HEK293 (cell line): ENCODE measurements at regions not wholly inside any gene's neighbourhood (a gene's known extent, or its start where the extent isn't known, plus 50 kb on each side); places are given as distances from the start of the nearest gene placed in this dataset.

ENCODE experiments used
- CTCF ChIA-PET: fragments of 350-600 bp; formaldehyde crosslinking; extraction: SDS; loops from one replicate; lab custom pipeline; 2021; ENCODE audit warnings: antibody characterized with exemption; lab: Yijun Ruan, JAX
- POLR2A ChIA-PET: fragments of 300-600 bp; formaldehyde crosslinking; extraction: SDS; loops from one replicate; lab custom pipeline; 2020; ENCODE audit warnings: antibody characterized with exemption, inconsistent platforms; lab: Yijun Ruan, JAX
- H3K27ac ChIP-seq: fragments of 200-500 bp; sonication (Bioruptor generic); 2 replicates; pipeline ENCODE4 v1.5.1; 2014; ENCODE audit warnings: low read depth, low read length, control low read depth, inconsistent platforms; ENCODE audit errors: extremely low read depth
- H3K36me3 ChIP-seq, 2 experiments: fragments of 200-500 bp in 1 of 2; sonication (Bioruptor generic) in 1 of 2; 1 replicate in 1 of 2; 2 replicates in 1 of 2; pipeline ENCODE4 v1.5.1; 2014 to 2017; ENCODE audit warnings: inconsistent platforms in 2 of 2, low read length in 2 of 2; ENCODE audit not compliant: control insufficient read depth in 2 of 2, insufficient read depth in 1 of 2
- H3K4me1 ChIP-seq: fragments of 200-500 bp; sonication (Bioruptor generic); 2 replicates; pipeline ENCODE4 v1.5.1; 2014; ENCODE audit warnings: mild to moderate bottlenecking, low read length, inconsistent platforms; ENCODE audit not compliant: control insufficient read depth, insufficient read depth
- H3K4me3 ChIP-seq: 2 replicates; pipeline ENCODE4 v1.5.1; 2011; ENCODE audit warnings: low read depth, mild to moderate bottlenecking, control low read depth, low read length, moderate library complexity
- H3K9me3 ChIP-seq: fragments of 200-500 bp; sonication (Bioruptor generic); 2 replicates; pipeline ENCODE4 v1.5.1; 2014; ENCODE audit warnings: low read depth, low read length, inconsistent platforms; ENCODE audit not compliant: control insufficient read depth, insufficient read depth
- ATF2 ChIP-seq: fragments of 450-650 bp; formaldehyde crosslinking; IDR thresholded peaks from 2 replicates; pipeline ENCODE4 v1.5.1; 2016; ENCODE audit warnings: missing biosample characterization, missing genetic modification characterization, low read depth
- FEZF1 ChIP-seq: fragments of 450-650 bp; formaldehyde crosslinking; IDR thresholded peaks from 2 replicates; pipeline ENCODE4 v1.5.1; 2016; ENCODE audit warnings: missing biosample characterization, missing genetic modification characterization
- MEIS1 ChIP-seq: sonication (generic); formaldehyde crosslinking; IDR thresholded peaks from 2 replicates; pipeline ENCODE4 v1.8.1; 2022; ENCODE audit warnings: missing genetic modification reagents, mild to moderate bottlenecking, borderline replicate concordance
- PBX3 ChIP-seq: sonication (generic); formaldehyde crosslinking; IDR thresholded peaks from 2 replicates; pipeline ENCODE4 v1.8.1; 2022; ENCODE audit warnings: mild to moderate bottlenecking, moderate library complexity, missing genetic modification reagents
- SALL2 ChIP-seq: fragments of 450-650 bp; formaldehyde crosslinking; IDR thresholded peaks from 2 replicates; pipeline ENCODE4 v1.5.0; 2017; ENCODE audit warnings: missing biosample characterization, mild to moderate bottlenecking, missing genetic modification characterization, borderline replicate concordance
- SETDB1 ChIP-seq: IDR thresholded peaks from one replicate; pipeline ENCODE4 v1.6.1; 2017; ENCODE audit warnings: mild to moderate bottlenecking, low read length, moderate library complexity, mixed read lengths; ENCODE audit not compliant: insufficient read length
- ZBTB21 ChIP-seq: fragments of 450-650 bp; formaldehyde crosslinking; IDR thresholded peaks from 2 replicates; pipeline ENCODE4 v1.5.1; 2017; ENCODE audit warnings: missing biosample characterization, missing genetic modification characterization
- ZBTB7A ChIP-seq: fragments of 450-650 bp; formaldehyde crosslinking; IDR thresholded peaks from 2 replicates; pipeline ENCODE4 v1.5.1; 2016; ENCODE audit warnings: low read depth, missing biosample characterization, missing genetic modification characterization
- ZNF112 ChIP-seq: fragments of 450-650 bp; formaldehyde crosslinking; IDR thresholded peaks from 2 replicates; pipeline ENCODE4 v1.5.0; 2017; ENCODE audit warnings: missing biosample characterization, missing genetic modification characterization
- ZNF248 ChIP-seq: fragments of 450-650 bp; formaldehyde crosslinking; IDR thresholded peaks from 2 replicates; pipeline ENCODE4 v1.5.1; 2017; ENCODE audit warnings: missing biosample characterization, missing genetic modification characterization
- ZNF302 ChIP-seq: fragments of 450-650 bp; formaldehyde crosslinking; IDR thresholded peaks from 2 replicates; pipeline ENCODE4 v1.5.1; 2016; ENCODE audit warnings: missing biosample characterization, missing genetic modification characterization, low read depth
- ZNF391 ChIP-seq: fragments of 450-650 bp; formaldehyde crosslinking; IDR thresholded peaks from 2 replicates; pipeline ENCODE4 v1.5.1; 2016; ENCODE audit warnings: low read depth, missing biosample characterization, missing genetic modification characterization, borderline replicate concordance
- ZNF449 ChIP-seq: fragments of 450-650 bp; formaldehyde crosslinking; IDR thresholded peaks from 2 replicates; pipeline ENCODE4 v1.5.1; 2017; ENCODE audit warnings: missing biosample characterization, mild to moderate bottlenecking, missing genetic modification characterization, moderate library complexity
- ZNF48 ChIP-seq: fragments of 450-650 bp; formaldehyde crosslinking; IDR thresholded peaks from 2 replicates; pipeline ENCODE4 v1.5.1; 2016; ENCODE audit warnings: missing biosample characterization, missing genetic modification characterization
- ZNF610 ChIP-seq: fragments of 450-650 bp; formaldehyde crosslinking; IDR thresholded peaks from 2 replicates; pipeline ENCODE4 v1.5.1; 2016; ENCODE audit warnings: missing biosample characterization, missing genetic modification characterization, borderline replicate concordance
- ZNF707 ChIP-seq: fragments of 450-650 bp; formaldehyde crosslinking; IDR thresholded peaks from 2 replicates; pipeline ENCODE4 v1.5.1; 2016; ENCODE audit warnings: missing biosample characterization, missing genetic modification characterization
- ZNF747 ChIP-seq: fragments of 450-650 bp; formaldehyde crosslinking; IDR thresholded peaks from 2 replicates; pipeline ENCODE4 v1.5.1; 2016; ENCODE audit warnings: missing biosample characterization, missing genetic modification characterization
- TF ChIP-seq, protein P1 (sequence below): fragments of 450-650 bp; formaldehyde crosslinking; IDR thresholded peaks from 2 replicates; pipeline ENCODE4 v1.5.1; 2016; ENCODE audit warnings: missing biosample characterization, missing genetic modification characterization, borderline replicate concordance
- TF ChIP-seq, protein P2 (sequence below): fragments of 450-650 bp; formaldehyde crosslinking; IDR thresholded peaks from 2 replicates; pipeline ENCODE4 v1.5.1; 2016; ENCODE audit warnings: missing biosample characterization, missing genetic modification characterization

- POLR2A ChIA-PET: no interaction called here
- H3K36me3 ChIP-seq: no peaks in the 10 kb centered on the region
- no peaks in the 10 kb centered on the region for H3K9me3 ChIP-seq
- CTCF ChIA-PET: no interaction called here
- no peak for TF ChIP-seq ZBTB7A (tag by site-specific recombination)
- no peak for TF ChIP-seq ZNF48 (tag by site-specific recombination)
- no peak for TF ChIP-seq ZNF707 (tag by site-specific recombination)
- no peak for TF ChIP-seq ZNF248
- TF ChIP-seq ZNF449: no peak
- TF ChIP-seq SALL2: no peak
- no peak for TF ChIP-seq ZNF302 (tag by site-specific recombination)
- TF ChIP-seq PBX3 (CRISPR knock-in tag): no peak
- no peak for TF ChIP-seq ZNF112 (tag by site-specific recombination)
- no peak for TF ChIP-seq ZNF610 (tag by site-specific recombination)
- TF ChIP-seq ATF2 (tag by site-specific recombination): no peak
- no peak for TF ChIP-seq ZBTB21 (tag by site-specific recombination)
- TF ChIP-seq ZNF747 (tag by site-specific recombination): no peak
- TF ChIP-seq ZNF391 (tag by site-specific recombination): no peak
- TF ChIP-seq MEIS1 (CRISPR knock-in tag): no peak
- TF ChIP-seq SETDB1: no peak
- TF ChIP-seq, protein P1, sequence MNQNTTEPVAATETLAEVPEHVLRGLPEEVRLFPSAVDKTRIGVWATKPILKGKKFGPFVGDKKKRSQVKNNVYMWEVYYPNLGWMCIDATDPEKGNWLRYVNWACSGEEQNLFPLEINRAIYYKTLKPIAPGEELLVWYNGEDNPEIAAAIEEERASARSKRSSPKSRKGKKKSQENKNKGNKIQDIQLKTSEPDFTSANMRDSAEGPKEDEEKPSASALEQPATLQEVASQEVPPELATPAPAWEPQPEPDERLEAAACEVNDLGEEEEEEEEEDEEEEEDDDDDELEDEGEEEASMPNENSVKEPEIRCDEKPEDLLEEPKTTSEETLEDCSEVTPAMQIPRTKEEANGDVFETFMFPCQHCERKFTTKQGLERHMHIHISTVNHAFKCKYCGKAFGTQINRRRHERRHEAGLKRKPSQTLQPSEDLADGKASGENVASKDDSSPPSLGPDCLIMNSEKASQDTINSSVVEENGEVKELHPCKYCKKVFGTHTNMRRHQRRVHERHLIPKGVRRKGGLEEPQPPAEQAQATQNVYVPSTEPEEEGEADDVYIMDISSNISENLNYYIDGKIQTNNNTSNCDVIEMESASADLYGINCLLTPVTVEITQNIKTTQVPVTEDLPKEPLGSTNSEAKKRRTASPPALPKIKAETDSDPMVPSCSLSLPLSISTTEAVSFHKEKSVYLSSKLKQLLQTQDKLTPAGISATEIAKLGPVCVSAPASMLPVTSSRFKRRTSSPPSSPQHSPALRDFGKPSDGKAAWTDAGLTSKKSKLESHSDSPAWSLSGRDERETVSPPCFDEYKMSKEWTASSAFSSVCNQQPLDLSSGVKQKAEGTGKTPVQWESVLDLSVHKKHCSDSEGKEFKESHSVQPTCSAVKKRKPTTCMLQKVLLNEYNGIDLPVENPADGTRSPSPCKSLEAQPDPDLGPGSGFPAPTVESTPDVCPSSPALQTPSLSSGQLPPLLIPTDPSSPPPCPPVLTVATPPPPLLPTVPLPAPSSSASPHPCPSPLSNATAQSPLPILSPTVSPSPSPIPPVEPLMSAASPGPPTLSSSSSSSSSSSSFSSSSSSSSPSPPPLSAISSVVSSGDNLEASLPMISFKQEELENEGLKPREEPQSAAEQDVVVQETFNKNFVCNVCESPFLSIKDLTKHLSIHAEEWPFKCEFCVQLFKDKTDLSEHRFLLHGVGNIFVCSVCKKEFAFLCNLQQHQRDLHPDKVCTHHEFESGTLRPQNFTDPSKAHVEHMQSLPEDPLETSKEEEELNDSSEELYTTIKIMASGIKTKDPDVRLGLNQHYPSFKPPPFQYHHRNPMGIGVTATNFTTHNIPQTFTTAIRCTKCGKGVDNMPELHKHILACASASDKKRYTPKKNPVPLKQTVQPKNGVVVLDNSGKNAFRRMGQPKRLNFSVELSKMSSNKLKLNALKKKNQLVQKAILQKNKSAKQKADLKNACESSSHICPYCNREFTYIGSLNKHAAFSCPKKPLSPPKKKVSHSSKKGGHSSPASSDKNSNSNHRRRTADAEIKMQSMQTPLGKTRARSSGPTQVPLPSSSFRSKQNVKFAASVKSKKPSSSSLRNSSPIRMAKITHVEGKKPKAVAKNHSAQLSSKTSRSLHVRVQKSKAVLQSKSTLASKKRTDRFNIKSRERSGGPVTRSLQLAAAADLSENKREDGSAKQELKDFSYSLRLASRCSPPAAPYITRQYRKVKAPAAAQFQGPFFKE (tag by site-specific recombination): no peak
- TF ChIP-seq, protein P2, sequence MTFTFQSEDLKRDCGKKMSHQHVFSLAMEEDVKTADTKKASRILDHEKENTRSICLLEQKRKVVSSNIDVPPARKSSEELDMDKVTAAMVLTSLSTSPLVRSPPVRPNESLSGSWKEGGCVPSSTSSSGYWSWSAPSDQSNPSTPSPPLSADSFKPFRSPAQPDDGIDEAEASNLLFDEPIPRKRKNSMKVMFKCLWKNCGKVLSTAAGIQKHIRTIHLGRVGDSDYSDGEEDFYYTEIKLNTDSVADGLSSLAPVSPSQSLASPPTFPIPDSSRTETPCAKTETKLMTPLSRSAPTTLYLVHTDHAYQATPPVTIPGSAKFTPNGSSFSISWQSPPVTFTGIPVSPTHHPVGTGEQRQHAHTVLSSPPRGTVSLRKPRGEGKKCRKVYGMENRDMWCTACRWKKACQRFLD (tag by site-specific recombination): no peak
- no peak for TF ChIP-seq FEZF1 (tag by site-specific recombination)
- no peak overlapping the region for H3K27ac ChIP-seq
- H3K4me1 ChIP-seq: no peaks in the 10 kb centered on the region
- no peak overlapping the region for H3K4me3 ChIP-seq
These were observed 210.9 kb upstream of the TOPAZ1 start for GRCh38 chr3:44030687-44031305.
